ENCODE measurements at regions not wholly inside any gene's neighbourhood (a gene's known extent, or its start where the extent isn't known, plus 50 kb on each side); places are given as distances from the start of the nearest gene placed in this dataset.

GRCh38 chr2:18856765-18857164 is 267.4 kb upstream of the NT5C1B start:
- DNase-seq: no peak

- no peak for DNase-seq
Measured at GRCh38 chr2:18855027-18855426, 265.7 kb upstream of the NT5C1B start.

DNA sequence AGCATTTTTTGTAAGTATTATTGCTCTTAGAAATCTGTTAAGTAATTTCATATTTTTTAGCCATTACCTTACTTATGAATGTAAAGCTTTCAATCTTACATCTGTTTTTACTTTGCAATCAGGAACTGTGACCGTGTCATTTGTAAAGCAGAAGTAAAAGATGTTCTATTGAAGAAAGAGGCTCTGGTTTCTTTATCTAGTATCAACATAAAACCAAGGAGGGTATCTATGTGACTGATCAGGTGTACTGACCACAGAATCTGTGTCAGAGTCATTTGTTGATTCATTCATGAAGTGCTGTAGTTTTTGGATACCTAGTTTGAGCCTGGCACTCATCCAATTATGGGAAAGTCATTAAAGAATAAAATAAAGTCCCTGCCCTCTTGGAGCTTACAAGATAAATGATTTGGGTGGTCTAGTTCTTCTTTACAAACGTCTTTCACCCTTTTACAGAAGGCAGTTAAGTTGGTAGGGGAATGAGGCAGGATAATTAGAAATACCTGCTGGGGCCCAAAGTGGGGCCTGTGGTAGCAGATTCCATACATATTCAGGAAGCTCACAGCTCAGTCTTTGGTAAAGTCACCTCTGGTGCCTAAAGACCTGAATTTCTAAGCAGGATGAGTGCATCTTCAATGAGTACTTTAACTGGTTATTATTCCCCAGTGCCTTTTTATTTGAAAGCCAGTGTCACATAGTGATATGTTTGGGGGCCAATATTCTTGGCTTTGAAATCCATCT is 260.6 kb upstream of the NT5C1B start:
- DNase-seq: no peak

- DNase-seq: no peak
Measured at GRCh38 chr2:18848646-18849045, 259.3 kb upstream of the NT5C1B start.

DNA sequence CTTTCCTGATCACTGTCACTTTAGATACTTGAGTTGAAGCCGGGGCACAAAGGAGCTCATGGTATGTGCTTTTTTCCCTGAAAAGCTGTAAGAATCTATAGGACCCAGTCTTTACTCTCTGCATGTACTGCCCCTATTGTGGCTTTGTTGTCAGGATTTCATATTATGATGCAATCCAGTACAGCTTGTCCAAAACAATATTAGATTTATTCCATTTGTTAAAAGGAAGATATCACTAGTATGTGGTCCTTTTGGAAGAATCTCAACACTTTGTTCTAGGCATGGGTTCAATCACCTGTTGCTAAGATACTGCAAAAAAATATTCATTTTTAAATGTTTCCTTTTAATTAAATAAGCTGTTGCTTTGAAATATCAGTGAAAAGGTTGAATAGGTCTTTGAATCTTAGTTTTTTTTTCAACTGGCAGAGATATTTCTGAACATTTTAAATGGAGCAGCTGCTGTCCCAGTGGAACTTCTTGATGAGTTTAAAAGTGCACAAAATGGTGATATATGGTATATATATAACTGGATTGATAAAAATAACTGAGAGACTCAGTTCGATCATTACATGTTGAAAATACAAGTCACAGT is 256.6 kb upstream of the NT5C1B start:
- no peak for DNase-seq

DNA sequence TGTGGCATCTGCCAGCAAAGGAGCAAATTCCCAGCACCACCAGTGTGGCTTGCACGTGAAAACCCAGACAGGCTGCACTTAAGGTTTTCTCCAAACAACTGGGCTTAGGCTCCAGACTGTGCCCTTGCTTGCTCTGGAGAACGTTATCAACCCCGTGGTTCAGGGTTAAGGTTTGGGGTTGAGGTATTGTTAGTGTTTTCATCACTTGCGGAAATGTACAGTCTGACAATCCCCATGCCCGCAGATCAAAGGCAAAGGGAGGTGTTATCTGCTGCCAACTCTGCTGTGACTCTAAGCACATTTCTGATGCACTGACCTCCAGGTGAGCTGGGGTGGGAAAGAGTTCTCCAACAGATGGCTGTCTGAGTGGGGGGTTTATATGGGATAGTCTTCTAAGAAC is 253.5 kb upstream of the NT5C1B start:
- DNase-seq: no peak

DNA sequence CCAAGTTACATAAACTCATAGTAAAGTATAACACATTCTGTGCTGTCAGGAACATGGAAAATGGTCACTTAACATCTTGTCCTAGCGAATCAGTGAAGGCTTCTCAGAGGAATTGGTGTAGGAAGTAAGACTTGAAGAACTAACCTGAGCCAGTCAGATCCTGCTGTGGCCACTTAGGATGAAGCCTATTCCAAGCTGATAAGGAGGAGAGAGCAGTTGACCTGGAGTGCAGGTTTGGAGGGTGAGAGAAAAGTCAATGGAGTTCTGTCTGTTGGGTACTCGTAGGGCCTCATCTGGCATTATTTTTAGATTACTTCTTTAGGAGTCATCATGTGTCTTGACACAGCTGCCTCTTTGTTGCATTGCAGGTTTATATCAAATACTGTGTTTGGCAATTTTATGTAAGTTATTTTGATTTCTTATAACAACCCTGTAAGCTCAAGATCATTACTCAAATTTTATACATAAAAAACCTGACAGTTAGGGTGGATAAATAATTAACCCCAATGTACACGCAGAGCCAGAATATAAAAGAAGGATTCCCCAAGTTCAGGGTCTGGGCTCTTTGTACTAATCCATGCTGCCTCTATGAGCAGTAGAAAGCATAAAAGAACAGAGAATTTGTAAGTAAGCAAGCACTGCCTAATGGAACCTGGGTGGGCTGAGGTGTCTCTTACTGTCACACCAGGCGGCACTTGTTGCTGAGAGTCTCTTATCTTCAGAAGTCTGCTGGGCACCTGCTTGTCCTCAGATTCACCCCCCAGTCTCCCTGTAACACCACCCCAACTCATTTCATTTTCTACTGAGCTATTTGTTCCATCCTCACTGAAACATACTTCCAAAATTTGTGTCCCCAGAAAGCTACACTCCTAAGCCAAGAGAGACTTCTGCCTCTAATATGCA is 252.1 kb upstream of the NT5C1B start:
- no peak for DNase-seq

DNA sequence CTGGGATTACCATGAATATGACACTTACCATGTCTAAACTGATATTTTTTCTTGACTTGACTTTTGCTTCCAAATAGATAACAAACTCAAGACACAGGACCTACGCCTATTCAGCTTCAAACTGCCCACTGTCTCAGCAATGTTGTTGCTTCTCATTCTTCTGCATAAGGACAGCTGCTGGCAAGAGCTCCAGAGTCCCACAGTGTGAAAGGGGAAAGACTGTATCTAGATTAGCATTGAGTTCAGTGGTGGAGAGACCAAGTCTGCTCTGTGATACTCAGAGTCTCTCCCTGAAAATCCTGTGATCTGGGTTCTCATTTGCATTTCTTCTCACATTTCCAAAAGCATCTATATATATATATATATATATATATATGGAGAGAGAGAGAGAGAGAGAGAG is 247.9 kb upstream of the NT5C1B start:
- no peak for DNase-seq

- DNase-seq: no peak
Measured at GRCh38 chr2:18836436-18836835, 247.1 kb upstream of the NT5C1B start.

DNA sequence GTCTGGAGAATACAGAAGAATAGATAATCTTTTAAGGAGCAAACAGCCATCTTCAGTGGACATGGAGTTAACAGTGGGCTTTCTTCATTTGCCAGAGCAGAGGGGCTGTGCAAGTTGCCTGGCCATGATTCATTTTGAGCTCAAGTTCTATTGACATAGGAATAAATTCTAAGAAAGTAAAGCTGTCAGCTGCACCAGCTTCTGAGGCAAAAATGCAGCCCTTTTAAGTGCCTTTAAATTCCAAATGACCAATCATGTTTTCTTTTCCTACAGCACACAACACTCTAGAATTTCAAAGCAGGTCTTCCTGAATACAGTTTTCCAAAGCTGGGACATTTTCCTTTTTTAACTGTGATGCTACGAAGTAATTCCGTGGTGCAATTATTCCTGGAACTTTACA is 246.4 kb upstream of the NT5C1B start:
- no peak for DNase-seq

DNA sequence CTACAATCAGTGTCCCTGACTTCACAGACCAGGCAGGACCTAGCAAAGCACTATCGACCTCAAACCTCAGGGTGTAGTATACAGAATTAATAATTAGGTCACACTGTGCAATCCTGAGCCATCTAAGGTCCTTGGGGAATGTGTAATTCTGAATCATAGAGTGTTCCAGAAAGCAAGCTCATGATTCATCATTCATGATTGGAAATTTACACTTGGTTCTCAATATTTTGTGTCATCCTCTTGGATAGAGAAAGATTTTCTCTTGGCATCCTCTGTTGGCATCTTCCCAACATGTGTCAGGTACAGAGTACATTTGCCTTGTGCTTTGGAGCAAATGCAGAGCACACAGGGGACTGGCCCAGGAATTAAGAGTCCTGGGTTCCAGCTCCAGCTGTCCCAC is 245.0 kb upstream of the NT5C1B start:
- DNase-seq: no peak

DNA sequence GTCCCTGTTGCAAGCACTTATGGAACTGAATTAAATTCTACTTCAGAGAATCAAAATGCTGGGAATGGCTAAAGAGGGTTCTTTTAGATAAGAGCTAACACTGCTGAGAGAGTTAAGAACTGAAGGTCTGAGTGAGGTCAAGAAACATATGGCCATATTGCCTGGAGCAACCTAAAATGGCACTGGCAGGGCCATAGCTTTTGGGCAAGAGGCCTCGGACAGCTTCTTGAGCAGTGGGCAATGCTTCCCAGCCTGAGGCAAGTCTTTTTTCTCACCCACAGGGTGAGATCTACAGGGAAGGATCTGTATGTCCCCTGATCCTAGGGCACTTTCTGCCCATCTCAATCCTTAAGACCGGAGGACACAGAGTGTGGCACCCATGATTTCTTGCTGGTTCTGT is 244.6 kb upstream of the NT5C1B start:
- no peak for DNase-seq

DNA sequence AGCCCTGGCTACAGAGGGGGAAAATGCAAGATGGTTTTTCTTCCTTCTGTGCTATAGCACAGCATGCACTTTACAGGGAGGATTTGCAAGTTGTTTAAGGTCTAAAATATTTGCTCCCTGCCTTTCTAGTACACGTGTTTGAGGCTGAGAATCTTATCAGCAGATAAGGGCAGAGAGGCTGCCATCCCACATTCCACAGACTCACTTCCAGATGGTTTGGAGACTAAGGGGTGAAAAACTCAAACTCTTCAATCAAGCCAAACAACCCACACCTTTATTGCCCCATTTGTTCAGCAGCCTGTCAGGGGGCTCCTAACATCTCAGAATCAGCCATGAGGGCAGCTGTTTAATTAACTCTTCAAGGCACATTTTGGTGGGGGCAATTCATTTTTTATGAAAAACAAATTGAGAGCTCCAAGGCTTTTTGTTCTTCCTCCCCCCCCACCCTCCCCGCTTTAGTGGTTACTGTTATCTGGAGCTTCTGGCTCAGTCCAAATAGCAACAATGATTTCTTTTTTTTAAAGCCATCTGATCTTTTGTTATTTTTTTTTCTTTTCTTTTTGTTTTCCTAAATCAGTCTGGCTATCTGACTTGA is 242.6 kb upstream of the NT5C1B start:
- DNase-seq: no peak

DNA sequence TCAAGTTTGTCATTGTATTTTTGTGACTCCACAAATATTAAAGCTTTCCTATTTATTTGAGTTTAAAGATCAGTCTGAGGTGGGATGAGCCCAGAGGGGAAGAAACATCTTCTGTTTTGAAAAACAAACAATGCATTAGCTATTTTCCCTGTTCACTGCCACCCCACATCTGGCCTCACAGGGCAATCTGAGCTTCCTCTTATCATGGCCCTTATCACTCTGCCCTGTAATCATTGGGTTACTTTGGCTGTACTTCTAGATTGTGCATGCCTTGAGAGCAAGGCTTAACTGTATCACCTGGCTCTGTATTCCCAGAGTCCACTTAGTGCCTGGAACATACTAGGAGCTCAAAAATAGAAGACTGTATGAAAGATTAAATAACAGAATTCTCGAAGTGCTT is 241.6 kb upstream of the NT5C1B start:
- DNase-seq: no peak

- no peak for DNase-seq
Measured at GRCh38 chr2:18829976-18830375, 240.6 kb upstream of the NT5C1B start.

DNA sequence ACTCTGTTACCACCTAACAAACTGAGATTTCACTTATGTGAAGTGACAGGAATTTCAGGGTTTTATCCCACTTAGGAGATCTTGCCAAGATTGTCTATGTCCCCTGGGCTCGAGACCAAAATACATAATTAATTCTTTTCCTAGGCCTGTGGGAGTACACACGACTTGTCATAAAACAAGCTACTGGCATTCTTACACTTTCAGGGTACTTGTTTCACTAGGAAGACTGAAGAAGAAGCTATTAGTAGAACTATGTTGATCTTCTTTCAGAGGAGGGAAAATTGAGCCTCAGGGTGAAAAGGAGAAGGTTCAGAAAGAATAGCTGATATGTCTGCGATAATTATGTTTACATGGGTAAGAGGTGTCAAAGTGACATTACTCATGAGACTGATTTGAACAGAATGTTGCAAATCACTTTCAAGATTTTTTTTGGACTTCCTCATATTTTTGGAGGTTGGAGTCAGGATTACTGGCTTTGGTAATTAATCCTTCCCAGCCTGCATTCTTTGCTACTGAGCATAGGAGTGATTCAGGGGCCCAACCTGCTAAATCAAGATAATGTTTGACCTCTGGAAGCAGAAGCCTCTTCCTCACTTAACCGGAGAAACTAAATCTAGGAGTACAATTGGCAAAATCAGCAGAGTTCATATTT is 240.0 kb upstream of the NT5C1B start:
- DNase-seq: no peak

DNA sequence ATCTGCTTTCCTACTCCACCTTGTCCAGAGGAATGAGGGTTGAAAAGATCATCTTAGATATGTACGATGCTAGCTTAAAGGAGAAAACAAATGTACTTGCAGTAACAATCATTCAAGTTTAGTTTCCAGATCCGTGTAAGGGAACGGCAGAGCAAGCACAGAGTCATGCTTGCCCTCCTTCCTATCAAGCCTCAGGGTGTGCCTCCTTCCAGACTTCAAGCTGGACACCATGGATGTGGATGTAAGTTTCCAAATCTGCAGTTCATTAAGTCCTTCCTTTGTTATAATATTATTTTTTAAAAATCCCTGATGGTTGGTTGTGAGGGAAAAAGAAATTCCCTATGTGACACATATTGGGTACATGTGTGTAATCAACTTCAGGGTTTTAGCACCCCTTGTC is 238.9 kb upstream of the NT5C1B start:
- no peak for DNase-seq

DNA sequence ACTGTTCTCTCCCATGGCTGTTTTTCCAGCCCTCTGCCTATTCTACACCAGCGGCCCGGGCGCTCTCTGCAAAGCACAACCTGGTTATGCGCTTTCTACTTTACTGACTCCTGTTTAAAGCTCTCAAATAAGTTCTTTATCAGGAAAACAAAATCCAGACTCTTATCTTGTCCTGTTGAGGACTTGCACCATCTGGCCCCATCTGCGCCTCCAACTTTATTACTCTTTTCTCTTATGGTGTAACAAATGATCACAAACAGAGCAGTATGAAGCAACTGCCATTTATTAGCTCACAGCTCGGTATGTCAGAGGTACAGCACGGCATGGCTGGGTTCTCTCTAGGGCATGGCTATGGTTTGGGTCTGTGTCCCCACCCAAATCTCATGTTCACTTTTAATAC is 236.5 kb upstream of the NT5C1B start:
- no peak for DNase-seq

- DNase-seq: no peak
Measured at GRCh38 chr2:18824915-18825314, 235.5 kb upstream of the NT5C1B start.

DNA sequence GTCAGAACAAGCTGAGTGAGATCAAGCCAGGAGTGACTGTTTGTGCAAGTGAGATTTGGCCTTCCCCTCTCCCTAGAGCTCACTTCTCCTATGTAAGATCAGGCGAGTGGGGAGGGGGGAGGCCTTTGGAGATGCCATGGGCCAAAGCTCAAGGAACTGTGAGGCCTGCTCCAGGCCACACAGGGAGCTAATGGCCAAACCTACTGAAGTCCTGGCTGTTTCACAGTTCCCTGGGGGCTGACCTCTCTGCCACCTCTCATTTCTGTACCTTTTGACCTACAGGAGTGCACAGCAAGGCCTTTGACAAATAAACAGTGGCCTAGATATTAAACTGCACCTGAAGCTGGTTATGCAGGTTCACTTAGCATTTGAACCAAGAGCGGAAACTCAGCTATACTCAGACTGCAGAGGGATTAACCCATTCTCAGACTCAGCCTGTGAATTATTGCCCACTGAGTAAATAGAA is 235.0 kb upstream of the NT5C1B start:
- no peak for DNase-seq

DNA sequence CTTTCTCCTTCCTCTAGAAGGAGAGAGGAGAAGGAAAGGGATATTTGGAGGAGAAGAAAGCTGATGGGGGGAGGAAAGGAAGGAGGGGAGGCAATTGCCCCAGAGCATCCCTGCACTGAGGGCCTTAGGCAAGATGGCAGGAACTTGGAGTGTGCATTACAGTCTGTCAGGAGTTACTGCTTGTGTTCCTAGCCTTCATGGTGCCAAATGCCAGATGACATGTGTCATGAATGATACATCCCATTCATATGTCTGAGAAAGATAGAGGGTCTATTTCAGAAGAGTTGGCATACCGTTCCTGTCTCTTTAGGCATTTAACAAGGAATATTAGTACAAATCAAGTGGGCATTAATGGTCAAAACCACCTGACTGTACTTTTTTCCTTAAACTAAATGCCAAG is 232.1 kb upstream of the NT5C1B start:
- no peak for DNase-seq

DNA sequence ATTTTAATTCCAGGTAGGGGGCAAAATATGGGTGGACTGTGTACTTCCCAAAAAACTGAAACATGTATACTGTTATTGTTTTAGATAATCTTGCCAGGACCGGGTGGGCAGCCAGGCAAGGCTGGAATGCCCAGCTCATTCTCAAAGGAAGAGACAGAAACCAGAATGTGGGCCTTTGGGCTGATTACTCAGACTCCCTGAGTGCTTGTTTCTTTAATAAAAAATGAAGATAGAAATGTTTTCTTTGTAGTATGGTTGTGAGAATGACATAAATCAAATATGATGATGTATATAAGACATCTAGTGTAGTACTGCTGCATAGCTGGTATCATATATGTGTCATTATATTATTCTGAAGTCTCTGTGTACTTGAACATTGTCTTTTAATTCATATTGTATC is 231.6 kb upstream of the NT5C1B start:
- DNase-seq: no peak

DNA sequence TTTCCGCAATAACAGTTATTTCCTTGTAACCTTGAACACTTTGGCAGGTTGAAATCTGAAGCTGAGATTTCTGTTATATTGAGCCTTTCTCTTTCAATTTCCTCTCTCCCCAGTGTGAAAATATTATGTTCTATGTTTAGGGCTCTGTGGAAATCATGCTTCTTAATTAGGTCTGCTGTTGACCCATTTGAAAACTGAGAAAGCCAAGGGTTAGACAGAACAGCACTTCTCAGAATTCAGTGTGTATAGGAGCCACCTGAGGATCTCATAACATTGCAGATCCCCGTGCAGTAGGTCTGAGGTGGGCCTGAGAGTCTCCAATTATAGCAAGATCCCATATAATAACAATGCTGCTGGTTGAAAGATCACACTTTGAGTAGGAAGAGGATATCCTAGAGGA is 230.2 kb upstream of the NT5C1B start:
- no peak for DNase-seq

Data from NCI-H1436 (cell line).